IMR-90 (cell line): ENCODE measurements at regions not wholly inside any gene's neighbourhood (a gene's known extent, or its start where the extent isn't known, plus 50 kb on each side); places are given as distances from the start of the nearest gene placed in this dataset.

Experiments
- FOS ChIP-seq: fragments of 150-350 bp; IDR thresholded peaks from 2 replicates; pipeline ENCODE4 v1.6.1; 2016; ENCODE audit warnings: low read depth, low read length
- TF ChIP-seq, protein P1 (sequence below): conservative IDR thresholded peaks from 2 replicates; pipeline ENCODE4 v1.5.1; 2012; ENCODE audit warnings: mild to moderate bottlenecking, low read depth, low read length, improper control_type of control experiment

DNA sequence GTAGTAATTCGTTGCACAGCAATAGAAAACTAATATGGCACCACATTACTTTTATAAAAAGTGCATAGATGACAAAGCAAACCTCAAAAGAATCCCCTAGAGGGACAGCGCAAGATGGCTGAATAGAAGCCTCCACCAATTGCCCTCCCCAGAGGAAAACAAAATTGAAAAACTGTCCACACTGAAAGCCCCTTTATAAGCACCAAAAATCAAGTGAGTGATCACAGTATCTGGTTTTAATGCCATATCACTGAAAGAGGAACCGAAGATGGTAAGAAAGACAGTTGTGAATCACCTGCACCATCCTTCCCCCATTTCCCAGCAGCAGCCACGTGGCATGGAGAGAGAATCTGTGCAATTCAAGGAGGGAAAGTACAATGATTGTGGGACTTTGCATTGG, 522.2 kb downstream of the GLUD2 start:
- TF ChIP-seq, protein P1, sequence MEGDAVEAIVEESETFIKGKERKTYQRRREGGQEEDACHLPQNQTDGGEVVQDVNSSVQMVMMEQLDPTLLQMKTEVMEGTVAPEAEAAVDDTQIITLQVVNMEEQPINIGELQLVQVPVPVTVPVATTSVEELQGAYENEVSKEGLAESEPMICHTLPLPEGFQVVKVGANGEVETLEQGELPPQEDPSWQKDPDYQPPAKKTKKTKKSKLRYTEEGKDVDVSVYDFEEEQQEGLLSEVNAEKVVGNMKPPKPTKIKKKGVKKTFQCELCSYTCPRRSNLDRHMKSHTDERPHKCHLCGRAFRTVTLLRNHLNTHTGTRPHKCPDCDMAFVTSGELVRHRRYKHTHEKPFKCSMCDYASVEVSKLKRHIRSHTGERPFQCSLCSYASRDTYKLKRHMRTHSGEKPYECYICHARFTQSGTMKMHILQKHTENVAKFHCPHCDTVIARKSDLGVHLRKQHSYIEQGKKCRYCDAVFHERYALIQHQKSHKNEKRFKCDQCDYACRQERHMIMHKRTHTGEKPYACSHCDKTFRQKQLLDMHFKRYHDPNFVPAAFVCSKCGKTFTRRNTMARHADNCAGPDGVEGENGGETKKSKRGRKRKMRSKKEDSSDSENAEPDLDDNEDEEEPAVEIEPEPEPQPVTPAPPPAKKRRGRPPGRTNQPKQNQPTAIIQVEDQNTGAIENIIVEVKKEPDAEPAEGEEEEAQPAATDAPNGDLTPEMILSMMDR = no peak
- TF ChIP-seq FOS = no peak
